Psoas muscle (tissue), 7 donors: ENCODE measurements at regions not wholly inside any gene's neighbourhood (a gene's known extent, or its start where the extent isn't known, plus 50 kb on each side); places are given as distances from the start of the nearest gene placed in this dataset.

Source experiments
- ATAC-seq, 4 donors: fragments of 200-7000 bp; cut with Tn5 transposase; one replicate each; pipeline ENCODE4 v1.9.1; 2020; ENCODE audit warnings: moderate library complexity in 3 of 4, mild to moderate bottlenecking in 2 of 4
- DNase-seq, 2 donors: peaks; one replicate each; pipeline ENCODE4 v3.0.0-alpha.2; 2020
- H3K27ac ChIP-seq: fragments of 200-600 bp; one replicate; pipeline ENCODE4 v1.8.0; 2022
- H3K27me3 ChIP-seq, 3 donors: fragments of 200-600 bp in 1 of 3; one replicate each; pipeline versions ENCODE4 v1.6.1 to v1.8.0; 2013 to 2022; ENCODE audit warnings: low read length in 2 of 3, mild to moderate bottlenecking in 2 of 3, moderate library complexity in 1 of 3; ENCODE audit not compliant: insufficient read depth in 3 of 3
- H3K36me3 ChIP-seq, 2 donors: fragments of 200-600 bp in 1 of 2; one replicate each; pipeline versions ENCODE4 v1.6.1 to v1.8.0; 2013 to 2022; ENCODE audit warnings: low read depth in 1 of 2, mild to moderate bottlenecking in 1 of 2, moderate library complexity in 1 of 2; ENCODE audit not compliant: insufficient read depth in 1 of 2
- H3K4me1 ChIP-seq: fragments of 200-600 bp; one replicate; pipeline ENCODE4 v1.8.0; 2022
- H3K4me3 ChIP-seq: fragments of 200-600 bp; one replicate; pipeline ENCODE4 v1.8.0; 2022; ENCODE audit warnings: mild to moderate bottlenecking
- H3K9me3 ChIP-seq: fragments of 200-600 bp; one replicate; pipeline ENCODE4 v1.8.0; 2022
- CTCF ChIP-seq: fragments of 200-600 bp; IDR thresholded peaks from one replicate; pipeline ENCODE4 v1.8.0; 2022; ENCODE audit warnings: antibody characterized with exemption
- WGBS, 3 donors: extraction: QIAGEN DNeasy Blood & Tissue Kit; methylation state at CpG; one replicate each; pipeline versions ENCODE4 v1.1.6 to v1.1.7; 2013; 5-methylcytosine and 5-hydroxymethylcytosine counted together
- intact Hi-C, 2 donors: fragments of 100-400 bp; cut with DNase I; formaldehyde crosslinking; loops; one replicate each; pipeline versions ENCODE4 v1.11.0 to v1.14.2; 2022
- donor health status: healthy with polysubstance abuse.
- donor health status: DM: no; HTN: no; CAD: no; lungs with moderate emphysema.
- donor health status: Bipolar disorder and iron deficiency.
- donor health status: healthy.
- donor health status: DM: yes; HTN: yes; CAD: no.
- donor health status: DM: no; HTN: no; CAD: no.
- donor health status: DM: yes; HTN: yes; CAD: no.

GRCh38 chr3:63069806-63070475, 194.7 kb upstream of the CADPS start:
- H3K27me3 ChIP-seq: no peaks in the 10 kb centered on the region
- DNase-seq (no peak), ATAC-seq (no peak)
- intact Hi-C loops: no loop called here
- no peak for TF ChIP-seq CTCF
- H3K4me3 ChIP-seq: no peak overlapping the region
- WGBS, 3 donors: 27 to 43% (median 43%) methylated on average over 3 of the region's 3 CpGs
- no peak overlapping the region for H3K27ac ChIP-seq
- H3K36me3 ChIP-seq: no peaks in the 10 kb centered on the region
- no peaks in the 10 kb centered on the region for H3K4me1 ChIP-seq
- H3K9me3 ChIP-seq: no peaks in the 10 kb centered on the region

- Histone ChIP-seq H3K27me3 (no peaks in the 10 kb centered on the region), H3K4me1 (no peaks in the 10 kb centered on the region), H3K4me3 (no peak overlapping the region), H3K9me3 (no peaks in the 10 kb centered on the region), H3K27ac (no peak overlapping the region), H3K36me3 (no peaks in the 10 kb centered on the region)
- WGBS, 3 donors: 76 to 92% (median 83%) methylated on average over 1 of the region's 1 CpG
- TF ChIP-seq CTCF: no peak
- DNase-seq: no peak
- intact Hi-C loops: no loop called here
- ATAC-seq: no peak
Measured at GRCh38 chr3:63070476-63070810, 195.2 kb upstream of the CADPS start.

GRCh38 chr3:63076357-63076756, 201.1 kb upstream of the CADPS start:
- intact Hi-C loops: no loop called here
- 76 to 83% (median 79%) methylated on average over 2 of the region's 2 CpGs for WGBS, 3 donors
- TF ChIP-seq CTCF: no peak

GRCh38 chr3:63086190-63086589, 191.9 kb upstream of the SYNPR start:
- no peak for TF ChIP-seq CTCF
- Histone ChIP-seq H3K27me3 (no peaks in the 10 kb centered on the region), H3K27ac (no peak overlapping the region), H3K9me3 (no peaks in the 10 kb centered on the region), H3K4me1 (no peaks in the 10 kb centered on the region), H3K36me3 (no peaks in the 10 kb centered on the region), H3K4me3 (no peak overlapping the region)
- intact Hi-C loops: no loop called here
- DNase-seq: no peak
- ATAC-seq: no peak
- WGBS, 3 donors: 53 to 63% (median 62%) methylated on average over 2 of the region's 2 CpGs

More at GRCh38 chr3:63076357-63076756, 201.1 kb upstream of the CADPS start:
- no peaks in the 10 kb centered on the region for H3K4me1 ChIP-seq
- no peaks in the 10 kb centered on the region for H3K9me3 ChIP-seq
- no peak for DNase-seq
- no peak overlapping the region for H3K27ac ChIP-seq
- no peak for ATAC-seq
- no peaks in the 10 kb centered on the region for H3K36me3 ChIP-seq
- H3K27me3 ChIP-seq: no peaks in the 10 kb centered on the region
- no peak overlapping the region for H3K4me3 ChIP-seq
